ENCODE measurements at regions not wholly inside any gene's neighbourhood (a gene's known extent, or its start where the extent isn't known, plus 50 kb on each side); places are given as distances from the start of the nearest gene placed in this dataset.

- no peak for DNase-seq (ENCODE audit: low read depth)
- TF ChIP-seq POLR2A (IDR thresholded peaks at IDR 0.05; ENCODE audit: extremely low read depth, insufficient read length), result no peak
- TF ChIP-seq MAX (IDR thresholded peaks at IDR 0.05; ENCODE audit: low read depth, low read length), result no peak
- TF ChIP-seq CTCF (IDR thresholded peaks at IDR 0.05; ENCODE audit: low read depth, low read length), result no peak
- TF ChIP-seq MYC (IDR thresholded peaks at IDR 0.05; ENCODE audit: low read depth, low read length), result no peak
- H3K4me3 ChIP-seq (ENCODE audit: low read depth, low read length), result no peak overlapping the region
Measured at GRCh38 chr21:38609580-38609979, 111.3 kb upstream of the ERG start.

GRCh38 chr21:38610623-38611251, 112.5 kb upstream of the ERG start:
- H3K4me3 ChIP-seq (ENCODE audit: low read depth, low read length), result no peak overlapping the region
- no peak for DNase-seq (ENCODE audit: low read depth)
- TF ChIP-seq POLR2A (IDR thresholded peaks at IDR 0.05; ENCODE audit: extremely low read depth, insufficient read length) (no peak), CTCF (IDR thresholded peaks at IDR 0.05; ENCODE audit: low read depth, low read length) (no peak)

DNA sequence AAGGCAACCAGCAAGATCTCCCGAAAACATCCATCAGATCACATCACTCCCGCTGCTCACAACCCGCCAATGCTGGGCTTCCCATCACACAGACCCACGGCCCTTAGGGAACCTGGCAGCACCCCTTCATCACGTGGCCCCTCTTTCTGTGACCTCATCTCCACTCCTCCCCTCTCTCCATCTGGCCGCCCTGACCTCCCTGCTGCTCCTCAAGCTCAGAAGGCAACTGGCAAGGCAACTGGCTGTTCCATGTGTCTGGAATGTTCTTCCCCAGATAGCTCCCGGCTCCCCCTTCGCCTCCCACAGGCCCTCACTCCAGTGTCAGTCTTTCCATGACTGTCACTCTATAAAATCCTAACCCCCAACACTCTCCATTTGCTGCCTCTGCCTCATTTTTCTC, 113.0 kb upstream of the ERG start:
- no peak for DNase-seq (ENCODE audit: low read depth)
- no peak overlapping the region for H3K4me3 ChIP-seq (ENCODE audit: low read depth, low read length)
- no peak for TF ChIP-seq MYC (IDR thresholded peaks at IDR 0.05; ENCODE audit: low read depth, low read length)
- TF ChIP-seq MAX (IDR thresholded peaks at IDR 0.05; ENCODE audit: low read depth, low read length), result no peak
- no peak for TF ChIP-seq POLR2A (IDR thresholded peaks at IDR 0.05; ENCODE audit: extremely low read depth, insufficient read length)
- TF ChIP-seq CTCF (IDR thresholded peaks at IDR 0.05; ENCODE audit: low read depth, low read length), result no peak

DNA sequence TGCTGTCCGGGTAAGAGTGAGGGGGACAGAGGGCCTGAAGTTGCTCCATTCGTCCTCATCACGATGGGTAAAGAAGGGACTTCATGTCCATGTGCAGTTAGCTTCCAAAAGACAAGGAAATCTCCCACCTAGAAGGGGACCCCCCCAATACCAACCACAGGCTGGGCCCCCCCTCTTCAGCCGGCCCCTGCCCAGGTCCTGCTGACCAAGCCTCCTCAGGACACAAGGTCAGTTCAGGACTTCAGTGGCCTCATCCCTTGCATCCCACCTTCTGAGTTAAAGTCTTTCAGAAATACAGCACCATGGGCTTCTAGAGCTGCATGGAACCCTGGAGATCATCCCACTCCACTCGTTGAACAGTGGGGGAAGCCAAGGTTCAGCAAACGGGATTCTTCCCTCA, 115.4 kb upstream of the ERG start:
- DNase-seq (ENCODE audit: low read depth), result no peak
- H3K4me3 ChIP-seq (ENCODE audit: low read depth, low read length), result no peak overlapping the region
- TF ChIP-seq CTCF (IDR thresholded peaks at IDR 0.05; ENCODE audit: low read depth, low read length), result no peak
- TF ChIP-seq POLR2A (IDR thresholded peaks at IDR 0.05; ENCODE audit: extremely low read depth, insufficient read length), result no peak
- TF ChIP-seq MYC (IDR thresholded peaks at IDR 0.05; ENCODE audit: low read depth, low read length), result no peak
- no peak for TF ChIP-seq MAX (IDR thresholded peaks at IDR 0.05; ENCODE audit: low read depth, low read length)

- DNase-seq (ENCODE audit: low read depth), result no peak
- TF ChIP-seq CTCF (IDR thresholded peaks at IDR 0.05; ENCODE audit: low read depth, low read length) (no peak), MYC (IDR thresholded peaks at IDR 0.05; ENCODE audit: low read depth, low read length) (no peak), MAX (IDR thresholded peaks at IDR 0.05; ENCODE audit: low read depth, low read length) (no peak), POLR2A (IDR thresholded peaks at IDR 0.05; ENCODE audit: extremely low read depth, insufficient read length) (no peak)
- no peak overlapping the region for H3K4me3 ChIP-seq (ENCODE audit: low read depth, low read length)
Measured at GRCh38 chr21:38614558-38614957, 116.3 kb upstream of the ERG start.

DNA sequence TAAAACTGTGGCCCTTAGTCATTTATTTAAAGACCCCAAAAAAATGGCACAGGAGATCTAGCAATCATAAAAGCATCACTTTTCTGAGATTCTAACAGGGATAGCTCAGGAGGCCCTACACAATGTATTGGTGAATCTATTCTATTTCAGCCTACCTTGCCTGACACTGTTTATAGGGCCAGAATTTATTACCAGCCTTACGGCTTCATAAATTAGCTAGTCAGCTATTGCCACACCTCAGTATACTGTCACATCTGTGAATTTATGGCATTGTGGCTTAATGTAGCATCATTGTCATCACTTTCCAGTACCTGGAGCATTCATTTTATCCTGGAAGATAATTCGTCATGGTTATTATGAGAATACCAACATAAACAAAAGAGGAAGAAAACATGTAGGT, 121.2 kb upstream of the ERG start:
- DNase-seq (ENCODE audit: low read depth), result no peak
- H3K4me3 ChIP-seq (ENCODE audit: low read depth, low read length), result no peak overlapping the region
- TF ChIP-seq POLR2A (IDR thresholded peaks at IDR 0.05; ENCODE audit: extremely low read depth, insufficient read length) (no peak), CTCF (IDR thresholded peaks at IDR 0.05; ENCODE audit: low read depth, low read length) (no peak), MYC (IDR thresholded peaks at IDR 0.05; ENCODE audit: low read depth, low read length) (no peak), MAX (IDR thresholded peaks at IDR 0.05; ENCODE audit: low read depth, low read length) (no peak)
